K562 (cell line): ENCODE measurements at regions not wholly inside any gene's neighbourhood (a gene's known extent, or its start where the extent isn't known, plus 50 kb on each side); places are given as distances from the start of the nearest gene placed in this dataset.

Experiments
- ETV5 ChIP-seq: sonication (generic); formaldehyde crosslinking; IDR thresholded peaks from 2 replicates; pipeline ENCODE4 v1.4.0; 2020; ENCODE audit warnings: low read depth, mild to moderate bottlenecking, missing genetic modification reagents
- GABPA ChIP-seq: fragments of 200-800 bp; sonication (Bioruptor generic); conservative IDR thresholded peaks from 2 replicates; pipeline ENCODE4 v1.6.1; 2016; ENCODE audit warnings: low read depth, missing genetic modification characterization, missing compliant biosample characterization
- POLR2A ChIP-seq: fragments of 450-650 bp; conservative IDR thresholded peaks from 2 replicates; pipeline ENCODE4 v1.6.1; 2016
- SMAD3 ChIP-seq: fragments of 450-650 bp; formaldehyde crosslinking; conservative IDR thresholded peaks from 2 replicates; pipeline ENCODE4 v1.4.0; 2020; ENCODE audit warnings: mild to moderate bottlenecking
- TCF7L2 ChIP-seq: fragments of 150-350 bp; IDR thresholded peaks from 2 replicates; pipeline ENCODE4 v1.6.1; 2016; ENCODE audit warnings: low read depth, mild to moderate bottlenecking, low read length, moderate library complexity
- ZNF77 ChIP-seq: fragments of 250-450 bp; sonication (Bioruptor Pico); IDR thresholded peaks from 2 replicates; pipeline ENCODE4 v1.5.0; 2020
- ZNF785 ChIP-seq: fragments of 250-450 bp; sonication (Bioruptor Pico); IDR thresholded peaks from 2 replicates; pipeline ENCODE4 v1.4.0; 2020; ENCODE audit warnings: mild to moderate bottlenecking
- TF ChIP-seq, protein P1 (sequence below): fragments of 250-450 bp; sonication (Bioruptor Pico); IDR thresholded peaks from 2 replicates; pipeline ENCODE4 v1.5.0; 2020; ENCODE audit warnings: mild to moderate bottlenecking

DNA sequence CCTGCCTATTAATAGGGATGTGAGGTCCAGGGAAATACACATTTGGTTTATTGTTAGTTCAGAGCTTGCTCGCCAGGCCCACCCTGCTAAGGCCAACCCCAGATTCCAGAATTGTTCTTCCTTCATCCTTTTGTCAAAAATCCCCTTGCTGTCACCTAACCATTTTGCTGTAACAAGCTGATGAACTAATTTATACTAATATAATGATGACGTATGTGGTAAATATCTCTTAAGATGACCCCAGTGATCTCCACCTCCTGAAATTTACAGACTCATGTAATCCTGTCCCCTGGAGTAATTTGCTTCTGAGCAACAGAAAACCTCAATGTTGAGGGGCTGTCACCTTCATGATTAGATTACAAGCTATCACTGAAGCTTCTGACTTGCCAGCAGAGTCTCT lies 236.3 kb upstream of the N4BP1 start:
- TF ChIP-seq ETV5 (no peak), GABPA (tag) (no peak), TCF7L2 (no peak), ZNF77 (CRISPR knock-in tag) (no peak), SMAD3 (CRISPR knock-in tag) (no peak), ZNF785 (no peak), POLR2A (no peak)
- TF ChIP-seq, protein P1, sequence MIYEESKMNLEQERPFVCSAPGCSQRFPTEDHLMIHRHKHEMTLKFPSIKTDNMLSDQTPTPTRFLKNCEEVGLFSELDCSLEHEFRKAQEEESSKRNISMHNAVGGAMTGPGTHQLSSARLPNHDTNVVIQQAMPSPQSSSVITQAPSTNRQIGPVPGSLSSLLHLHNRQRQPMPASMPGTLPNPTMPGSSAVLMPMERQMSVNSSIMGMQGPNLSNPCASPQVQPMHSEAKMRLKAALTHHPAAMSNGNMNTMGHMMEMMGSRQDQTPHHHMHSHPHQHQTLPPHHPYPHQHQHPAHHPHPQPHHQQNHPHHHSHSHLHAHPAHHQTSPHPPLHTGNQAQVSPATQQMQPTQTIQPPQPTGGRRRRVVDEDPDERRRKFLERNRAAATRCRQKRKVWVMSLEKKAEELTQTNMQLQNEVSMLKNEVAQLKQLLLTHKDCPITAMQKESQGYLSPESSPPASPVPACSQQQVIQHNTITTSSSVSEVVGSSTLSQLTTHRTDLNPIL: no peak
